Liver (tissue), 3 donors: ENCODE measurements at regions not wholly inside any gene's neighbourhood (a gene's known extent, or its start where the extent isn't known, plus 50 kb on each side); places are given as distances from the start of the nearest gene placed in this dataset.

ENCODE experiments used
- CTCF ChIP-seq: fragments of 150-350 bp; IDR thresholded peaks from 2 replicates; pipeline ENCODE4 v1.5.1; 2017; ENCODE audit warnings: improper control_type of control experiment, low read depth, low read length; ENCODE audit not compliant: missing input control
- JUND ChIP-seq, 2 donors: IDR thresholded peaks; 2 replicates each; pipeline ENCODE4 v1.6.1; 2016; ENCODE audit warnings: antibody characterized with exemption in 2 of 2
- donor health status: healthy.
- donor health status: healthy.

GRCh38 chr5:28903643-28904042 is 1865.3 kb upstream of the CDH9 start:
- TF ChIP-seq JUND (IDR thresholded peaks at IDR 0.05) = no peak
- no peak for TF ChIP-seq CTCF
